Fibroblast of skin of right biceps (primary cell): ENCODE measurements at regions not wholly inside any gene's neighbourhood (a gene's known extent, or its start where the extent isn't known, plus 50 kb on each side); places are given as distances from the start of the nearest gene placed in this dataset.
A peak's percentile ranks its signal among the peaks of the same experiment; 100 is the strongest.

Source experiments
- DNase-seq: peaks from one replicate; pipeline ENCODE4 v3.0.0-alpha.2; 2013

GRCh38 chr10:69741252-69741651 lies 60.5 kb upstream of the COL13A1 start:
- no peak for DNase-seq

GRCh38 chr10:69741671-69742355 lies 59.9 kb upstream of the COL13A1 start:
- DNase-seq: no peak

GRCh38 chr10:69742356-69742695 lies 59.4 kb upstream of the COL13A1 start:
- no peak for DNase-seq

- DNase-seq: peak; percentile 41
These were observed 58.6 kb upstream of the COL13A1 start for GRCh38 chr10:69742928-69743602.

- DNase-seq: no peak
These were observed 56.7 kb upstream of the COL13A1 start for GRCh38 chr10:69744971-69745370.

GRCh38 chr10:69745698-69746097 lies 56.0 kb upstream of the COL13A1 start:
- DNase-seq: no peak

GRCh38 chr10:69747179-69747578 lies 54.5 kb upstream of the COL13A1 start:
- no peak for DNase-seq

- no peak for DNase-seq
These were observed 53.1 kb upstream of the COL13A1 start for GRCh38 chr10:69748621-69749020.

- DNase-seq: peak; percentile 79
These were observed 52.3 kb upstream of the COL13A1 start for GRCh38 chr10:69749178-69750010.

GRCh38 chr10:69750011-69750373 lies 51.7 kb upstream of the COL13A1 start:
- no peak for DNase-seq

GRCh38 chr10:69750725-69751124 lies 51.0 kb upstream of the COL13A1 start:
- no peak for DNase-seq

- no peak for DNase-seq
These were observed 50.5 kb upstream of the COL13A1 start for GRCh38 chr10:69751214-69751613.
